ENCODE measurements at regions not wholly inside any gene's neighbourhood (a gene's known extent, or its start where the extent isn't known, plus 50 kb on each side); places are given as distances from the start of the nearest gene placed in this dataset.

DNA sequence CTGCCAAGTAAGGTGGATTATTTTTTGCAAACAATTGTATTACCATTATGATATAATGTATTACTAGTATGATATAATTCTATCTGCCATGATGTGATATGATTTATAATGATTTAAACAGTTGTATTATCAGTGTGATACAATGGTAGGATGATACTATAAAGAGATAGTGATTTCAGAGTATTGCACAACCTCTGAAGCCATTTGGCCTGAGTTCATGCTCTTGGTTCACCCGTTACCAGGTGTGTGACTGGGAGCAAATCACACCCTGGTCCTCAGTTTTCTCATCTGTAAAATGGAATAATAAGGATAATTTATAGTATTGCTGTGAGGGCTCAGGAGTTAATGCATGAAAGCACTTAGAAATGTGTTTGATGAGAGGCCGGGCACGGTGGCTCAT, 905.0 kb upstream of the RBFOX1 start:
- no peak for DNase-seq

- no peak for DNase-seq
Observed at GRCh38 chr16:6407596-6407995, 925.0 kb upstream of the RBFOX1 start.

DNA sequence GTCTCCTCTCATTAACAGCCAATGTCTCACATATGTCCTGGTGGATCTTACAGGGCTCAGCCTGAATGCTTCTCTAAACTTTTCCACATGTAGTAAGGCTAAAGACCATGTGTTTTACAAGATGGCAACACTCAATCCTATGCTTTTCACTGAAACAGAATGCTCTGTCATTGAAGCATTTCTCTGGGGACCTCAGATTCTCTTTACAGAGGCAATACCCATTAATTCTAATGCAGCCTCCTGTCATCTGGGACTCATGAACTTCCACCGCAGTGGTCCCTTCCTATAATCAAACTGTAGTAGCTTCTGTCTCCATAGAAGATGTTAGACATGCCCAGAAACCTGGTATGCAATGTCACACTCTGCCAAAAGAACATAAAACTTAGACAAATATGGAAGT, 926.6 kb upstream of the RBFOX1 start:
- no peak for DNase-seq

DNA sequence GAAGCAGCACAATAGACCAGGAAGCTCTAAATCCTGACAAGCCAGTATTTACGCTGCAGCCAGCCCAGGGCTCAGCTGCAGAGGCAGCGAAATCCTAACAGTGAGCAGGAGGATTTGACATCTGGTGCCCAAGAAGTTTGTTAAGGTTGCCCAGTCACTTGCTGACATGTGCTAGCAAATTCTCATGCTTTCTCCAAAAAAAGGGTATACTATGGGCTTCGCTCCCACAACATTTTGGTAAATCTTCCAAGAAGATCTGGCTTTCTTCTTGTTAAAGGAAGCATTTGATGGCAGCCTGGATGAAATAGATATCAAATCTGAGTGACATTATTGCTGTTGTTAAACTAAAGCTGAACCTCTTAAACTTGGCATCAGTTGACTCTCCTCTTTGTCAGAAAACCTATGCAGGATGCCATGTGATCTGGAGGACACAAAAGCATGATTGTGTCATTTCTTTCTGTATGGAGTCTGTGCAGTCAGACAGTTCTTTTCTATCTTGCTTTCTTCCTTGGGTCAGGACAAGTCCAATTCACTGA, 949.7 kb upstream of the RBFOX1 start:
- peak in 3 of 51 donors; percentile 8 to 14 (median 12) for DNase-seq

DNA sequence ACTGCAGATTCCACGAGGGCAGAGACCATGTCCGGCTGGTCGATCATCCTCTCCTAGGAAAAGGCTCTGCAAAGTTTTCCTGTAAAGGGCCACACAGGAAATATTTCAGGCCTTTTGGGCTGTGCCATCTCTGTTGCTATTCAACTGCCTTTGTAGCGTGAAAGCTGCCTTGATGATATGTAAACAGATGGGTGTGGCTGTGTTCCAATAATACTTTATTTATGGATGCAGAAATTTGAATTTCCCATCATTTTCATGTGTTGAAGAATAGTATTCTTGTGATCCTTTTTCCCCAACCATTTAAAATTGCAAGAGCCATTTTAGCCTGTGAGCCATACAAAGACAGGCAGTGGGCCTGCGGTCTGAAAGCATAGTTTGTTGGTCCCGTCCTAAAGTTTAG, 950.7 kb upstream of the RBFOX1 start:
- no peak for DNase-seq

DNA sequence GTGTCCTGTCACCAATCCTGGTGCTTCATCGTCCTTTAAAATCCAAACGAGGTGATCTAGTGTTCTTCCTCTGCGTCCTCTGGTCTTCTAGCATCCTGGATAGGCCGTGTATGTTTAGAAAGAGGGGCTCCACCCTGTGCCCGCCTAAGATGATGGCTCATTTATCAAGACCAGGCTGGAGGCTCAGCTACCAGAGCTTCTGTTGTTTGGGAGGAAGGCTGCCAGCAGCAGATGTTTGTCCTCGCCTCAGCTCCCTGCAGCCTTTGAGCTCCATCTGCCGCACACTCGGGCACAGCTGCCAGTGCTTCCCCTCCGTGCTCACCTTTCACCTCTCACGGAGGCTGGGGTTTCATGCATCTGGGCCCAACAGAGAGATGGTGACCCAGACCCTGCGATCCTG, 954.7 kb upstream of the RBFOX1 start:
- DNase-seq: peak in 3 of 51 donors; percentile 2 to 27 (median 3)

- DNase-seq: peak in 5 of 51 donors; percentile 2 to 11 (median 3)
Observed at GRCh38 chr16:6375465-6376075, 957.1 kb upstream of the RBFOX1 start.

DNA sequence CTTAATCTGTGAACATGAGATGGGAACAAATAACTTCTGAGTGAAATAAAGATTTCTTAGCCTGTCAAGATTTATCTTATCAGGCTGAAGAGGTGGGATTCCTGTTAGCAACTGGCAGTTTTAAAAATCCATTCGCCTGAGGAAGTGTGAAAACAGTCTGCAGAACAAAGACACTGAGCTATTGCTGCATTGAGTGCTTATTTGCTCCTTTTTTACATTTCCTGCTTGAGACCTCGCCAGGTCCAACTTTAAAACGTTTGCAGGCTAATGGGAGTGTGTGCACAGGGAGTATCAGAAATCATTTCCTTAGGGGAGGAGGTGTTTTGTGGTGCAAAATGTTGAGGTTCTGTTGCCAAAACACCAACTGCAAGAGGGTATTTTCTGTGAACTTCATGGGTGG, 957.8 kb upstream of the RBFOX1 start:
- no peak for DNase-seq

GRCh38 chr16:6364846-6365245, 967.8 kb upstream of the RBFOX1 start:
- no peak for DNase-seq

GRCh38 chr16:6363896-6364607, 968.6 kb upstream of the RBFOX1 start:
- no peak for DNase-seq

DNA sequence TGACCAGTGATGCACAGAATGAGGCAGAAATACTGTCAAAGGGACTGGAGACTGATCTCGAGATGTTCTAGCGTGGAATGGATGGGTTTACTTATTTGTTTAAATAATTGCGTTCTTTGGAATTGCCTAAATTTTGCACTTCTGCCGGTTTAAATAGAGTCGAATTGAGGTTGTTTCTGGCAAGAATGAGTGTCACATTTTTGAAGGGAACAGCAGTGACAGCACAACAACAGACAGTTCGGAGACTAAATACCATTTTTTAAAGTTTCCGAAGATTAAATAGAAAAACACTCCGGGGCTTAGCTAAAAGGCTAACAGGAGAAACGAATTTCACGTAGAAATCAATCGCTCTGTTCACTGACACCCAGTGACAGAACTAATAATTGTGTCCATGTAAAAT, 969.2 kb upstream of the RBFOX1 start:
- DNase-seq: no peak

DNA sequence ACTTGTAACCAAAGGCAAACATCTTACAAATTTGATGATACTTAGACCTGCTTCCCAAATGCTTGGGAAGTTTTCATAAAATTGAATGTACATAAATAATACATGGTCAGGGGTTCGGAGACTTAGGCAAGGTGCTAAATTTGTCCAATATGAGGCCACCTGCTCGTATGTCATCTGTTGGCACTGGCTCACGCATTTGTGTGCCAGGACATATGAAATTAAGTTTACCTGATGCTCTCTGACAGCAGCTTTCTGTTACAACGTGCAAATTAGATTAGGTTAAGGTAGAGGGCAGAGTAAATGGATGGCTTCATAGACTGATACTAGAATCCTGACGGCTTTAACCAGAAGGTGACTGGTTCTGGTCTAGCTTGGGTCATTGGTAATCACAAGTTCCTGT, 970.3 kb upstream of the RBFOX1 start:
- DNase-seq: no peak

DNA sequence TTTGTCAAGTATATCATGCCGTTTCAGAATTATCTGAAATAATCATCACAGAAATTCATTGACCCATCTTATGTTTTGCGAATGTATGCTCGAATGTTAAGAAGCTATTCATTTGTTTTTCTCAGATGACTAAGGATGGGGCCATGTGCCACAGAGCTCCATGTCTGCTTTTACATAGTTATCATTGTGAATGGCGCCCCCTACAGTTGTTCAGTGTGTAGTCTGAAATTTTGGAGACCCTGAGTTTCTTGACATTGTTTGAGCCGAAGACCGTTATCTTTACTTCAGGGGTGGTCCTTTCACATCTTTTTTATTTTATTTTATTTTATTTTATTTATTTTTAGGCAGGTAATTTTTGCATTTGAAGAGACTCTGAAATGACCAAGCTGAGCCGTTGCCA, 972.0 kb upstream of the RBFOX1 start:
- no peak for DNase-seq

- DNase-seq: no peak
Observed at GRCh38 chr16:6356911-6357310, 975.7 kb upstream of the RBFOX1 start.

GRCh38 chr16:6349725-6350124, 982.9 kb upstream of the RBFOX1 start:
- DNase-seq: no peak

DNA sequence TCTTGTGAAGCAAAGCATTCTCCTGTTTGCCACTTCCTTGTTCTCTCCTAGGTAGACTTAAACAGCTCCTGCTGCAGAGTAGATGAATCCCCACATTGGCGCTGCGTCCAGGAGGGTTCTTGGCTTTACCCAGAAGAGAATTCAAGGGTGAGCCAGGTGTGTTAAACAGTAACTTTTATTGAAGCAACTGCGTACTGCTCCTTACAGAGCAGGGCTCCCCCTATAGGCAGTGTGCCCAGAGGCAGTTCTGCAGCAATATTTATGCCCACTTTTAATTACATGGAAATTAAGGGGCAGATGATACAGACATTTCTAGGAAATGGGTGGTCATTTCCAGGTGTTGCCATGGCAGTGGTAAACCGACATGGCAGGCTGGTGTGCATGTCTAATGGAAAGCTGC, 987.6 kb upstream of the RBFOX1 start:
- DNase-seq: no peak

GRCh38 chr16:6343157-6343556, 989.5 kb upstream of the RBFOX1 start:
- DNase-seq: no peak

DNA sequence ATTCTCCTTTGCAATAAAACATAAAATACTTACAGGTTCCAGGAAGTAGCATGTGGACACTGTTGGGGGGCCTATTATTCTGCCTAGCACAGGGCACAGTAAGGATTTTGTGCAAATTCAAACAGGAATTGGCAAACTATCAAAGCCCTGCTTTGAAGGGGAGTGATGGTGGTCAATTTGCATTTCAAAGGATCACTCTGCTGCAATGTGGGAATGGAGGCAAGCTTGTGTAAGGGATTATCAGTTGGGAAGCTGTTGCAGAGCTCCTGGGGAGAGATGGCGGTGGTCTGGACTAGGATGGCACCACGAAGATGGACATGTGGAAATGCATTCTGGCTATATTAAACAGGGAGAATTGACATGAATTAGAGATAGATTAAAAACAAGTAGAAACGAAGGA, 990.7 kb upstream of the RBFOX1 start:
- no peak for DNase-seq

DNA sequence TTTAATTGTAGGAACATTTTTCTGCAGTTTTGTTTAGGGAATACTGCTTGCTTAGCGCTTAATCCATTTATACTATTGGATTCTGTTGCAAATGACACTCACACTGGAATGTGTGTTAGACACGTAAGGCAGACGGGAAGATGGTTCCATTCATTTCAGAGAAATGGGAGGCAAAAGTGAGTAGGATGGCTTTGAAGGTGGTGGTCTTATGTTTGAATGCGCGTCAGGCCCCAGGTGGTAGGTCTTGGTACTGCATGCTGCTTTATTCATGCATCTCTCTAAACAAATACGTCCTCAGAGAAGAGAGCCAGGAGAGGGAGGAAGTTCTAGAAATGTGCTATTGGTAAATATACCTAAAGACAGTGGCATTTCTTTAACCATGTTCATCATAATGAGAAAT, 997.6 kb upstream of the RBFOX1 start:
- DNase-seq: no peak

DNA sequence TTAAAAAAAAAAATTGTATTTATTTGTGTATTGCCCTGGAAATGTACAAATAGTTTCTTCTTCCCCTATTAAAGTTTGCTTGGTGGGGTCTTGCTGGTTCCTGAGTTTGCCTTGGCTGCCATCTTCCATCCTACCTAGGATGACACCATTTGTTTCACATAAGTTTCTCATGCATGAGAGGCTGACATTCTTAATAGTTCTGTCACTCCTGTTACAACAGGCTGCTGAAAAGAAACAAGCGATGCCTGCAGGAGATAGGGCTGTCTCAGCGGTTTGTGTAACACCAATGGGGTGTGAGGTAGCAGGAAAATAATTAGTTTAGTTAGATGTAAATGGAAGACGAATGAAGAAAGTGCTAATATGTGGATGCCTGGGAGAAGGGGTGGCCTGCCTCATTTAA, 1000.9 kb upstream of the RBFOX1 start:
- DNase-seq: no peak

GRCh38 chr16:6317934-6318333, 1014.7 kb upstream of the RBFOX1 start:
- DNase-seq: no peak

DNA sequence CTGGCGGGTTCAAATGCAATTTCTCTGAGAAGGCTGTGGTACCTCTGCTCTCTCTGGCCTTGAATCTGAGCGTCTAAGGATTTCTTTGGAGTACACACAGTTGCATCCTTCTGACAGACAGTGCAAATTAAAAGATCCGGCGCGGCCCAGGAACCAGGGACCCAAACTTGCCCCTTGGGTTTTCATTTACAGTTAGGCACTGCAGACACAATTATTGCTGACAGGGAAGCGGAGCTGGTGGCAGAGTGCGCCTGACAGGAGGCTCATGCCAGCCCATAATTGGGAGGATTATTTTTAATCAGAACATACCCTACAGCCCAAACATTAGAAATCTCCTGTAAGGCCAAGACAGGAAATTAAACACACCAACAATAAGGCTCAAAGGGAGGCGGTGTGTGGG, 1023.4 kb upstream of the RBFOX1 start:
- no peak for DNase-seq

GRCh38 chr16:6308176-6308575, 1024.5 kb upstream of the RBFOX1 start:
- DNase-seq: no peak
